Activated effector memory CD4-positive, alpha-beta T cell treated with anti-CD3 and anti-CD28 coated beads, Interleukin-2, amount 50 U/mL, for 16 hours (primary cell): ENCODE measurements at regions not wholly inside any gene's neighbourhood (a gene's known extent, or its start where the extent isn't known, plus 50 kb on each side); places are given as distances from the start of the nearest gene placed in this dataset.

Experiments used
- DNase-seq: peaks from one replicate; pipeline ENCODE4 v3.0.0-alpha.2; 2020

DNA sequence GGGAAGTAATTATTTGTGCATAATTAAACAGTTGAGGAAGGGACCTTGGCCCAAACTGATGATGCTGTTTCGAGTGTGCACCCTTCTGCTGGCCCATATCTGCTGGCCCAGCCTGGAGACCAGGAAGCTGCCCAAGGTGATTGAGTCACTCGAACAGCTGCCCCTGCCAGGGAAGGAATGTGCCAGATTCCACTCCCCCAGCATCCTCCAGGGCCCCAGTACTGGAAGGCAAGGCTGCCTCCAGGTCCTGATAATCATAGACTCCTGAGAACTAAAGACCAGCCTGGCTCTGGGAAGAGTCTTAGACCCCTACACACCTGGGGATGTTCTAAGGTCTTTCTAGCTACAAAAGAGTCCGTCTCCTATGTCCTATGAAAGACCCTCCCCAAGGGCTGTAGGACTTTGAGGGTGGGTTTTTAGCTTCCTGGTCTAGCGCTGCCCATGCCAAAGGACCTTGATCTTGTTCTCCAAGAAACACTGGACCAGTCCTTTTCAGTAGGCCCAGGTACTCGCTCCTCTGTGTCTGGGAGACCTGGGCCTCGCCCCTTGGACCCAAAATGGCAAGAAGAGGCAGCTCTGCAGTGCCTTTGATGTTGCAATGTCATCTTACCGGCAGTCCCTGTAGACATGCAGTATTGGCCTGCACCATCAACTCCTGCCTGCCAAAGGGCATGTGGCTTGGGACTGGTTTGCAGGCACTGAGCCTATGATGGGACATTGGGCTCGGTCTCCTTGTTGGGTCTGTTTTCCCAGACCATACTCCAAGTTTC lies 103.2 kb upstream of the GPR26 start:
- DNase-seq: no peak

DNA sequence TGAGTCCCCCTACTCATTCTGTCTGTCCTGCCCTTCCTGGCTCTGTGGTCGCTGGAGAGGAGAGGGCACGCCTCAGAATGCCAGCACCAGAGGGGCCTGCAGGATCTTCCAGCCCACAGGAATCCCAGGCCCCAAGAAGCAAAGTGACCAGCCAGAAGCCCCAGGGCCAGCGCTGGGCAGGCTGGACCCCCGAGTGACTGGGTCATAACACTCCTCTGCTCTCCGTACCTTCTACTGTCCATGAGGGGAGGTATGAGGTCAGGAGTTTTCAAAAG lies 102.6 kb upstream of the GPR26 start:
- DNase-seq: no peak

DNA sequence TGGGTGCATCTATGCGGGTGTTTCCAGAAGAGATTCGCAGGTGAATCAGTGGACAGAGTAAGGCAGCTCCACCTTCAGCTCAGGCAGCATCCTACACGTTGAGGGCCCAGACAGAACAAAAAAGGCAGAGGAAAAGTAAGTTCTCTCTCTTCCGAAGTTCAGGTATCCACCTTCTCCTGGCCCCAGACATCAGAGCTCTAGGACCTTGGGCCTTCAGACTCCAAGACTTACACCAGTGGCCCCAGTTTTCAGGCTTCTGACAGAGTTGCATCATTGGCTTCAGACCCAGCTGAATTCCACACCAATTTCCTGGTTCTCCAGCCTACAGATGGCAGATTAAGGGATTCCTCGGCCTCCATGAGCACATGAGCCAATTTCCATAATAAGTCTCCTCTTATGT lies 102.2 kb upstream of the GPR26 start:
- DNase-seq: no peak

DNA sequence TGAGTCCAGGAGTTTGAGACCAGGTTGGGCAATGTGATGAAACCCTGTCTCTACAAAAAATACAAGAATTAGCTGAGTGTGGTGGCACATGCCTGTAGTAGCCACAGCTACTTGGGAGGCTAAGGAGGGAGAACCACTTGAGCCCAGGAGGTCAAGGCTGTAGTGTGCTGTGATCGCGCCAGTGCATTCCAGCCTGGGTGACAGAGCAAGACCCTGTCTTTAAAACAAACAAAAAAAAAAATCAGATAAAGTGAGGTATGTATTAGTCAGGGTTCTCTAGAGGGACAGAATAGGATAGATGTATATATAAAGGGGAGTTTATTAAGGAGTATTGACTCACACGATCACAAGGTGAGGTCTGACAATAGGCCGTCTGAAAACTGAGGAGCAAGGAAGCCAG lies 101.5 kb upstream of the GPR26 start:
- DNase-seq: no peak

DNA sequence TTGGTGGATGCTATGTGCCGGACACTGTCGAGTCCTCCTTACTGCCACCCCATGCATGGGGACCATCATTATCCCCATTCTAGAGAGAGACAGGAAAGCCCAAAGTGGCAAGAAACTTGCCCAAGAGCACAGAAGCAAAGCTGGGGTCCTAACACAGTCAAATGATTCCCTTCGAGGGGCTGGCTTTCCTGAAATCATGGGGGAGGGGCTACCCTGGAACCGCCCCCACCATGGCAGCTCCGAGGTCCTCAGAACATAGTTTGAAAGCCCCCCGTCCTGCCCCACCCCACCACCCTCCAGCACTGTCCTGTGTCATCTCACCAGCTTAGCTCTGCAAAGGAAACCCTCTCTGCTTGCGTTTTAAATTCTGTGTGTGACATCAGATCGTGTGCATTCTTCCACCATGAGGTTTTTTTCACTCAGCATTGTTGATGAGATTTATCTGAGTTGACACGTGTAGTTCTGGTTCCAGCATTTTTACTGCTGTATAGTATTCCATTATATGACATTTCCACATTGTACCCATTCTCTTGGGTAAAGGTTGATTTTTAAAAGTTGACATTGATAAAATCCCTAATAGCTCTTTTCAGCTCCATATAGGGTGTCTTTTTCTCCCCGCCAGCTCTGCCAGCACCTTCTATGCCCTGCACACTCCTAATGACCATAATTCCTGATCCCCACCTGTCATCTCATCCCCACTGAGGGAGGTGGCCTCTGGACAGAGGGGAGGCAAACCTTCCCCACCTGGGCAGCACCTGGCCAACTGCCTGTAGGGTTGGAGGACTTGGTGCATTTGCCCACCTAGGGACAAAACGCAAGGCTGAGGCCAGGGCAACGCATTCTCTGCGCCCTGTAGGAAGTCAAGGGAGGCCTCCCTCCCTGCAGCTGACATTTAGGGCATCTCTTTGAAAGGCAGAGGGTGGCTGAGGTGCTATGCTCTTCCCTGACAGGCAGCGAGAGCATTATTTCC lies 100.2 kb upstream of the GPR26 start:
- no peak for DNase-seq

DNA sequence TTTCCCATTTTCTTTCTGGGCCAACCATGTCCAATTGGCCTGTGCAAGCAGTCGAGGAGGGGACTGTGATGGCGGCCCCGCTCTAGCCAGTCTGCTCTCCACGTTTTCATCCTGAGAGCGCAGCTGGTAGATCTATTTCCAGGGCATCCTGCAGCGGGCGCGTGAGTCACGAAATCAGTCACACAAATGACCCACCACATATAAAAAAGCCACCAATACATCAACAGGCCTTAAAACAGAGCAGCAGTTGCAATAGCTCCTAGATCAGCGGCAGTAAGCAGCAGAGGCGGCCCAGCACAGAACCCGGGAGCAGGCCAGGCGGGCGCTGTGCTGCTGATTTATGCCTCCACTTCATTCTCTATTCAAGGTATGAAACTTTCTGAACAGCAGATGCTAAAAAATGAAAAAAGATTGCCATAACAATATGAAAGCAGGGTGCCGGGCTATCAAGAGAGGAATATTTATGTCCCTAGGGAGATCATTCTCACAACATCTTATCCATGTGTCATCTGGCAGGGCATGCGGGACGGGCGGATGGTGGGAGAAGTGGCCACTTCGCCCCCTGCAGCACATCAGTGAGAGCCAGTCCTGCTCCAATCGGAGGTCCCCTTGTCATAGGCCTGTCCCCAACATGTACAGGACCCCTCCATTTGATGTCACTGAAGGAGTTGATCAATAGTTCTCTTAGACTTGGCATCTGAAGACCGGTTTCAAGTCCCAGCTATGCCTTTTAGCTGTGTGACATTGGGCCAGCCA lies 98.0 kb upstream of the GPR26 start:
- no peak for DNase-seq

DNA sequence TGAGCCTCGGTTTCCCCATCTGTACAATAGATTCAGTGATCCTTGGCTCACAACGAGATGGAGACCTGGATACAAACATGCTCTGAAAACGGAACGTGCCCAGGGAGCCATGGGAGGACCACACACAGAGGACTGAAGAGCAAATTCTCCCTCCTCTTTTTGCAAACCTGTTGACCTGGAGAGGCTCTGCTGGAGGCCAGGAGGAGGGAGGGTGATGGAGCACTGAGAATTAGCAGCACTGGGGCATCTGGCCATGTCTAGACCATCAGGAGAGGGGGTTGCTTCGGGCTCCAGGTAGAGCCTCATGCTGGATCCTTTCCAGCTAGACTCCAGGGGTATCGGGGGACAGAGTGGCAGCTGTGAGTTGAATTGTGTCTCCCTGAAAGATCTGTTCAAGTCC lies 97.4 kb upstream of the GPR26 start:
- DNase-seq: no peak

DNA sequence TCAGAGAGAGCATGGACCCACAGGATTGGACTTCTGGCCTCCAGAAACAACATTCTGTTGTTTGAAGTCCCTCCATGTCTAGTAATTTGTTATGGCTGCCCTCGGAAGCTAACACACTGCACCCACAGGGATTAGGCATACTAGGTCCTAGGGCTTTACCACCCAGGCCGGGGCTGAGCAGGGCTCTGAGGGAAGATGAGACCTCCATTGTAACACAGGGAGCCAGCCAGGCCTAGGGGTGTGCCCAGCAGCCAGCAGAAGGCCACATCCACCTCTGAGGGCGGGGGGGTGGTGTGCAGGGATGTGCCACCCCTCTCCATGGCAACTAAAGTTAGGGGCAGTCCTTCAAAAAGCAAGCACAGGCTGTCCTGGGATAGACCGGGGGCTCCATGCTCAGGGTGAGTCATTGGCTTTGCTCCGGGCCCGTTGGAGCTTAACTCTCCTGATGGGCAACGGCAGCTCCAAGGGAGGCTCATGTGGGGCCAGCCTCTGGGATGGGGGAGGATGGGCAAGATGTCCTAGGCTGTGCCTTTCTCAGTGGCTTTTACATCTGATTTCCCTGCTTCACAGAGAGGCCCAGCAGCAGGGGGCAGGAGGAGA lies 96.6 kb upstream of the GPR26 start:
- no peak for DNase-seq

DNA sequence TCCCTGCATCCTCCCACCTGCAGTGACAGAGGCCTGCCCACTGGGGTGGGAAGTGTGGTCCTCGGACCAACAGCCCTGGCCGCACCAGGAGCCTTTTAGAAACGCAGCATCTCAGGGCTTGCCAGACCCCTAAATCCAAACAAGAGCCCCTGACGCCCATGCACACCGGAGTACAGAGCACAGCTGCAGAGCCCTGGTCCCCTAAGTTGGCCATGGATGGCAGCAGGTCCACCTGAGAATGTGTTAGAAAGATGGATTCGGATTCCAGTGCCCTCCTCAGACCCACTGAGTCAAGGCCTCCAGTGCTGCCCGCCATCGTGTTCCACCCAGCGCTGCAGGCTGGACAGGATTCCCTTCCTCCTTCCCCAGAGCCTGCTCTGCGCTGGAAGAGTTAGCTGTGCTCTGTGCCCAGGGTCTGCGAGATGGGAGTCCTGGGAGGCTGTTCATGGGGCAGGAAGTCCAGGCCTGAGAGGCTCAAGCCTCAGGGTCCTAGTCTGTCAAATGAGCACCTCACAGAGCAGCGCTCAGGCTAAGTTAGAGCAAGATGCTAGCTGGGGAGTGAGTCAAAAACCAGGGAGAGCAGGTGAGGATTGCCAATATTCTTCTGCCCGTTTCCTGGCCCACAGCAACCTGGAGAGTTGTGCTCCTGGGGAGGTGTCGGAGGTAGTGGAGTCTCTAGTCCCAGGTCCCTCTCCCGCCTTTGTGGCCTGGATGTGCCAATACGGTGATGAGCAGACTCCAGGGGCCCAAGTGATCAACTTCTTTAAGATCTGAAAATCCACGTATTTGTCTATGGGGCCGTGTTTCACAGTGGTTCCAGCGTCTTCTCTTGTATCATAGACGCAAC lies 95.9 kb upstream of the GPR26 start:
- DNase-seq: no peak

DNA sequence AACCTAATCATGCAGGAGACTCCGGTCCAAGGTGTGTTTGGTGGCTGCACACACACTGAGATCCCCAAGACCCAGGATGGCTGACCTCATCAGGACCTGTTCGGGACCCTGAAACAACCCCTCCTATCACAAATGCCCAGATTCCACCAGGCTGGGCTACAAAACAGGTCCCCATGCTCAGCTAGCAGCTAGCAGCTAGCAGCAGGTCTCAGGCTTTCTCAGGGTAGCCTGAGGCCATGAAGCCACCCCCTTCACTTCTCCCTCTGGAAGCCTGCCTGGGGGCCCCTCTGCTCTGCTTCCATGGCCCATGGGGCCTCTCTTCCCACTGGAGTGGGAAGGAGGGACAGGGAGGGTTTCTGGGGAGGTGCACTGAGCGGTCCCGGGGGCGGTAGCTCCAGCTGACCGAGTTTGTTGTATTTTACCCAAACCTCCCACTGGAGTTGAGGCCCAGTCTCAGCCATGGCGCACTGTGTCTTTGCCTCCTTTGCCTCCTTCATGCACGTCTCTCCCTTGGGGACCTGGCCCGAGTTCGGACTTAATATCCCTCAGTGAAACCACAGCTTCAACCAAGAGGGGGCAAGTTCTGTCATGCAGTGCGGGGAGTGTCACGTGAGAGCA lies 95.1 kb upstream of the GPR26 start:
- DNase-seq: no peak

DNA sequence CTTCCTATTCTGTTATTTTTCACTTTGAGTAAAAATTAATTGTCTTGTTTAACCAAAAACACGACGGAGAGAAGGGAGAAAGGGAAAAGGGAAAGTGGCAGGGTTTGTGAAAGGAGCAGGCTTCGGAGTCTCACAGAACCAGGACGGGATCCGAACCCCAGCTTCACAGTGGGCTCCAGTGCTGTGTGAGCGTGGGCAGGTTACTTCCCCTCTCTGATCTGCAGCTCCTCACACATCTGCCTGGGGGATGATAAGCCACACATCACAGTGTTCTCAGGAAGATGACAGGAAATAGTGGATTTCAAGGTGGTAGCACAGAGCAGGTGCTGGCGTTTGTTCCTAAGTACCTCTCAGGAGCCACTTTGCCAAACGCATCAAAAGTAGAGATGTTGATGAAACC lies 94.2 kb upstream of the GPR26 start:
- no peak for DNase-seq

DNA sequence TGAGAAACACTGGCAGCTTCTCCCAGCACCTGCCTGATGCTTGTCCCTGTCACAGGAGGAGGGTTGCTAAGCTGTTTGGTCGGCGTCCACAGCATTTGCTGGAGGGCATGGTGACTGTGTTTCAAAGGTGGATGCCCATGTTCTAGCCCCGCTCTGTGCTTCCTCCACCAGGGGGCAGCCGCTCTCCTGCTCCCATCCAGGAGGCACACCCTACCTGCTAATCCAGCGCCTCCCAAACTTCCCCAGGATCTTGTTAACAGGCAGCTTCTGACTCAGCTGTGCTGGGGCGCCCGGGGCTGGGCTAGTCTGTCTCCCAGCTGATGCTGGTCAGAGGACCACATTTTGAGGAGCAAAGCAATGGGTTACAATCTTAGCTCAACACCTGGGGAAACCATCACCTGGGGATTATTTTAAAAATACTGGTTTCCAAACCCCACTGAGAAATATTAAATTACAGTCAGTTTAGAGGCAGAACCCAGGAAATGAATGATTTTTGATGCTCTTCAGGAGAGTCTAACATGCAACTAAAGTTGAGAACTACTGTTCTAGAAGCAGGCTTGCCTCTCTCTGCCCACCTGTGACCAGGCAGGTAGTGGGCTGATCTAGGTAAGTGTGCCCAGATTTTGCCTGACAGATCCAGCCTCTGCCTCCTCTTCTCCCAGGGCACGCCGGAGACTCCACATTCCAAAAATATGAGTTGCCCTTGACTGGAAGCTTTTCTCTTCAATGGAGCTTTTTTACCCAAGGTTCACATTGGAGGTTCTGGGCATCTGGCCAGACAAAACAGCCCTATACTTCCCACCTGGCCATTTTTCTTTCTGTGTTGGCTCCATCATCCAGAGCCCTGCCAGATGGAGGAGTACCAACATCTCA lies 92.7 kb upstream of the GPR26 start:
- peak; percentile 76 for DNase-seq

DNA sequence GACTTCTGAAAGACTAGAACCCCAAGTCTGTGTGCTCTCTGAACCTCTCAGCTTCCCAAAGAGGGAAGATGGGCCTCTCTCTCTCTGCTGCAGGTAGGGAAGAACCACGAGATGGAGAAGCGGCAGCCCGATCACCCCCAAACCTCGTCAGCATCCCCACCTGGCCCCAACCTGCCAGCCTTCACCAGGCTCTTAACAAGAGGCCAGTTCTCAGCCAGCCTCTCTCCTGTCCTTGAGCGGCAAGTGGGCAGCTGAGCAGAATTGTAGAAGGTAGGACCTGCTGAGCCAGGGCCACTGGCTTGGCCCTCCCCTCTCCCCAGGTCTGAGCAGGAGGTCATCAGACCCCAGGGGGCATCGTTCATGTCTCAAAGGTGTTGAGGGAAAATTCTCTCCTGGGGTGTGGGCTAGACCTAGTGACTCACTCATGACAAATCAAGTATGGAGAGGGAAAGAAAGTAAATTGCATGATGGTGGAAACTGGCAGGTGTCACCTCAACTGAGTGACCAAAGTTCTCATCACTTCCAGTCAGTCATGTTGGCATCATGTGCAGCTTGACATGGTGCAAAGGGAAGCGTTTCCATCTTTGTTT lies 92.0 kb upstream of the GPR26 start:
- DNase-seq: no peak

DNA sequence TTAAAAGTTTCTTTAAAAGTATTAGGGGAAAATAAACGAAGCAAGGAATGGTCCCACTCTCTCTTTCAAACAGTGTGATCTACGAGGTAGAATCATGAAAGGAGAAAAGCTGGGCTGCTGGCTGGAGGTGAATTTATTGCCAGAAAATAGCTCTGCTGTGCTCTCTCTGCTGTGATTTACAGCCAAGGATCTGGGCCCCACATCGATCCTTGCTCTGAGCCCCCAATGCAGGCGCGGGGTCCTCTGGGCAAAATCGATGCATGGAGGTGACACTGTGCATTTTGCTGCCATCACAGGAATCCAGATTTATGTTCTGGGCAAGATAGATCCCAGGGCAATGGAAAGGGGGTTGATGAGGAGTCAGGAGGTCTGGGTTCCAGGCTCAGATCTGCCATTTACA lies 91.0 kb upstream of the GPR26 start:
- DNase-seq: no peak

DNA sequence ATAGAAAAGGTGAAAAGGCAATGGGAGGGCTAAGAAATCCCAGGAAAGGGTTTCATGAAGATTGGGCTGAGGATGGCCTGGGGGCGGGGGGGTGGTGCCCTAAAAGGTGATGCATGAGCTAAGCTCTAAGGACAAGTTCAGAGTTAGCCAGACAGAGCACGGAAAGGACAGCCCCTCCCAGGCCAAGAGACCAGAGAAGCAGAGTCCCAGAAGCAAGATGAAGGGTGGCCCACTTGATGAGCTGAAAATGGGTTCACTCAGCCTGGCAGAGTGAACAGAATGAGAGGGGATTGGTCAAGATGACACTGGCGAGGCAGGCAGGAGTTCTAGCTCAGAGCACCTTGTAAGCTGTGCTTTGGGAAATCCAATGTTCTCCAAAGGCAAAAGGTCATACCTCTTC lies 89.4 kb upstream of the GPR26 start:
- DNase-seq: no peak

DNA sequence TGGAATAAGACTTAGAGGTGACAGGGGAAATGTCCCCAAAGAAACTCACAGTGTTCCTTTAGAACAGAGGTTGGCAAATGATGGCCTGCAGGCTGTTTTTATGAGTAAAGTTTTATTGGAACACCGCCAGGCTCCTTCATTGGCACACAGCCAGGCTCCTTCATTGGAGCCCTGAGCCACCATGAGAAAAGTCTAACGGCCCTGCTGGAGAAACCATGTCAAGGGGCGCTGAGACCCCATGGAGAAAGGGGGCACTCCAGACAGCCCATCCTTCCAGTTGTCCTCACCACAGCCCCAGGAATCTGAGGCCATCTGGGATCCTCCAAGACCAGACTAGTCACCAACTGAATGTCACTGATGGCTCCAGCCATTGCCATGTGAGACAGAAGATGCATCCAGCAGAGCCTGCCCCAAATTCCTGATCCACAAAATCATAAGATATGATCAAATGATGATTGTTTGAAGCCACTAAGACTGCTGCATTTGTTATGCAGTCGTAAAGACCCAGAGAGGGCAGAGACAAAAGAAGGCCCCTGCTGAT lies 88.2 kb upstream of the GPR26 start:
- DNase-seq: no peak

DNA sequence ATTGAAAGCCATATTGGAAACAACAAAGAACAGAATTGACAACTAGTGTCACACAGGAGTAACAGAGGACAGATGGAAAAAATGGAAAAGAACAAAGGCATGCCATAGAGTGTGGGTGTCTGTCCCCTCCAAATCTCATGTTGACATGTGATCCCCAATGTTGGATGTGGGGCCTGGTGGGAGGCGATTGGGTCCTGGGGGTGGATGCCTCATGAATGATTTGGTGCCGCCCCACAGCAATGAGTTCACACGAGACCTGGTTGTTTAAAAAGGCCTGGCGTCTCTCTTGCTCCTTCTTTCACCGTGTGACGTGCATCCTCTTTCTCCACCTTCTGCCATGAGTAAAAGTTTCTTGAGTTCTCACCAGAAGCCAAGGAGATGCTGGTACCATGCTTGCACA lies 87.4 kb upstream of the GPR26 start:
- DNase-seq: no peak

DNA sequence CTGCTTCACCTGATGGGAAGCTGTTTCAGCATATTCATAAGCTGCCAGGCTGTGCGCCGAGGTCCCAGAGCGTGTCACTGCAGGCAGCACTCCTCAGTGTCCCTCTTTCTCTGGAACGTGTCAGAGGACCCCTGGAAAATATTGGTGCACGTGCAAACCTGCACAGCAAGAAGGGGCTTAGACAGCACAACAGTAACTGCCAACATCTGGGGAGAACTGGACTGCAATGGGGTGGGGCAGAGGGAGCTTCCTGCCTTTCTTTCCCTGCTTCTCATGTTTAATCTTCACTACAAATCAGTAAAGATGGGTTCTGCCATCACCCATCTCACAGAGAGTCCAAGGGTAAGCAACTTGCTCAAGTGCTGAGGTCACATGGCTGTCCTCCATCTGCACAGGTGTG lies 86.5 kb upstream of the GPR26 start:
- no peak for DNase-seq

DNA sequence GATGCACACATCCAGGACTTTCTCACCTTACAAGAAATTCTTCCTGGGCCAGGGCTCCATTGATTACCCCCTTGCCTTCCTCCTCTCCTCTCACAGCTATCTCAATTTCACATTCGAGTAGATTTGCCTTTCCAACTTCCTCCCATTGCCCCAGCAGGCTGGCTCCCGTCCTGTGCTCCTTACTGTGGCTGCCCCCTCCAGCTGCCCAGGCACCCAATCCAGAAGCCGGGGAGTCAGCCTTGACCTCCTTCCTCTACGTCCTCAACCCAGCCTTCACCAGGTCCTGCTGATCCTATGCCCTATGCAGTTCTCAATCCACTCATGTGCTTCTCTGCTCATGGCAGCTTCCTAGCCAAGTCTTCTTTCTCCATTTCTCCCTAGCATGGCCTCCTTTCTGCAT lies 85.7 kb upstream of the GPR26 start:
- no peak for DNase-seq

DNA sequence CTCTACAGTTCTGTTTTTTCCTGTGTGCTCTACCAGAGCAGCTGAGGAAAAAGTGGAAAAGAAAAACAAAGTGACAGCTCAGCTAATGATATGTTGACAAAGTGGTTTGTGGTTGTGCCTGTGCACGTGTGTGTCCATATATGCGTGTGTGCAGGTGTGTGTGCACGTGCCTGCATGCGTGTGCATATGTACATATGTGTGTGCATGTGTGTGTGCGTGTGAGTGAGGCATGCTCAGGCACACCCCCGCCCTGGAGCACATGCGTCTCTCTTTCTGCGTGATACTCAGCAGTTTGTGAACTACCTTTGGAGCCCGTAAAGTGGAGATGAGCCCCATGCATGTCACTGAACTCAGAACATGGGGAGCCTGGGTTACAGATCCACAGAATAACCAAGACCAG lies 84.5 kb upstream of the GPR26 start:
- DNase-seq: no peak
